Ramos (cell line): ENCODE measurements at regions not wholly inside any gene's neighbourhood (a gene's known extent, or its start where the extent isn't known, plus 50 kb on each side); places are given as distances from the start of the nearest gene placed in this dataset.

Experiments
- in situ Hi-C: fragments of 300-500 bp; cut with MboI; formaldehyde crosslinking; loops from one replicate; pipeline ENCODE4 v1.14.3; 2022; ENCODE audit warnings: low sequenced_read_pairs; ENCODE audit not compliant: unreplicated experiment

- in situ Hi-C loops = no loop called here
Observed at GRCh38 chr5:168176251-168176650, 115.2 kb upstream of the WWC1 start.

- in situ Hi-C loops = no loop called here
Observed at GRCh38 chr5:168176941-168177340, 114.5 kb upstream of the WWC1 start.

GRCh38 chr5:168177831-168178450 is 113.5 kb upstream of the WWC1 start:
- in situ Hi-C loops = no loop called here

GRCh38 chr5:168179192-168179593 is 112.3 kb upstream of the WWC1 start:
- in situ Hi-C loops = no loop called here

- in situ Hi-C loops = no loop called here
Observed at GRCh38 chr5:168182269-168182668, 109.2 kb upstream of the WWC1 start.

- in situ Hi-C loops = no loop called here
Observed at GRCh38 chr5:168184103-168184502, 107.3 kb upstream of the WWC1 start.

- in situ Hi-C loops = no loop called here
Observed at GRCh38 chr5:168186289-168187074, 105.0 kb upstream of the WWC1 start.

- in situ Hi-C loops = no loop called here
Observed at GRCh38 chr5:168187614-168188013, 103.8 kb upstream of the WWC1 start.

GRCh38 chr5:168188182-168188581 is 103.3 kb upstream of the WWC1 start:
- in situ Hi-C loops = no loop called here

- in situ Hi-C loops = no loop called here
Observed at GRCh38 chr5:168192120-168192519, 99.3 kb upstream of the WWC1 start.

GRCh38 chr5:168193493-168194250 is 97.8 kb upstream of the WWC1 start:
- in situ Hi-C loops = no loop called here

GRCh38 chr5:168195110-168195509 is 96.3 kb upstream of the WWC1 start:
- in situ Hi-C loops = no loop called here

- in situ Hi-C loops = no loop called here
Observed at GRCh38 chr5:168198359-168198758, 93.1 kb upstream of the WWC1 start.

GRCh38 chr5:168202996-168203395 is 88.4 kb upstream of the WWC1 start:
- in situ Hi-C loops = no loop called here

GRCh38 chr5:168204165-168204564 is 87.3 kb upstream of the WWC1 start:
- in situ Hi-C loops = no loop called here

GRCh38 chr5:168207450-168208029 is 83.9 kb upstream of the WWC1 start:
- in situ Hi-C loops = no loop called here

- in situ Hi-C loops = no loop called here
Observed at GRCh38 chr5:168209244-168209995, 82.0 kb upstream of the WWC1 start.

- in situ Hi-C loops = no loop called here
Observed at GRCh38 chr5:168209997-168210396, 81.4 kb upstream of the WWC1 start.

- in situ Hi-C loops = no loop called here
Observed at GRCh38 chr5:168211245-168211644, 80.2 kb upstream of the WWC1 start.

- in situ Hi-C loops = no loop called here
Observed at GRCh38 chr5:168211936-168212335, 79.5 kb upstream of the WWC1 start.
